ENCODE measurements at regions not wholly inside any gene's neighbourhood (a gene's known extent, or its start where the extent isn't known, plus 50 kb on each side); places are given as distances from the start of the nearest gene placed in this dataset.

GRCh38 chr3:113152849-113153248 lies 58.5 kb upstream of the BOC start:
- H3K9me3 ChIP-seq, result no peaks in the 10 kb centered on the region
- no peak for TF ChIP-seq POLR2A (IDR thresholded peaks at IDR 0.05)
- TF ChIP-seq, protein P1, sequence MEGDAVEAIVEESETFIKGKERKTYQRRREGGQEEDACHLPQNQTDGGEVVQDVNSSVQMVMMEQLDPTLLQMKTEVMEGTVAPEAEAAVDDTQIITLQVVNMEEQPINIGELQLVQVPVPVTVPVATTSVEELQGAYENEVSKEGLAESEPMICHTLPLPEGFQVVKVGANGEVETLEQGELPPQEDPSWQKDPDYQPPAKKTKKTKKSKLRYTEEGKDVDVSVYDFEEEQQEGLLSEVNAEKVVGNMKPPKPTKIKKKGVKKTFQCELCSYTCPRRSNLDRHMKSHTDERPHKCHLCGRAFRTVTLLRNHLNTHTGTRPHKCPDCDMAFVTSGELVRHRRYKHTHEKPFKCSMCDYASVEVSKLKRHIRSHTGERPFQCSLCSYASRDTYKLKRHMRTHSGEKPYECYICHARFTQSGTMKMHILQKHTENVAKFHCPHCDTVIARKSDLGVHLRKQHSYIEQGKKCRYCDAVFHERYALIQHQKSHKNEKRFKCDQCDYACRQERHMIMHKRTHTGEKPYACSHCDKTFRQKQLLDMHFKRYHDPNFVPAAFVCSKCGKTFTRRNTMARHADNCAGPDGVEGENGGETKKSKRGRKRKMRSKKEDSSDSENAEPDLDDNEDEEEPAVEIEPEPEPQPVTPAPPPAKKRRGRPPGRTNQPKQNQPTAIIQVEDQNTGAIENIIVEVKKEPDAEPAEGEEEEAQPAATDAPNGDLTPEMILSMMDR (IDR thresholded peaks at IDR 0.05), result no peak
- no peak overlapping the region for H3K4me3 ChIP-seq
- H3K4me1 ChIP-seq, result peaks cover 2 to 49% (median 16%) of the 10 kb centered on the region in 3 donors
- no peak for DNase-seq
- no peaks in the 10 kb centered on the region for H3K27me3 ChIP-seq
- H3K27ac ChIP-seq, result peak overlapping the region in 3 of 4 donors; percentile 28 to 84 (median 84)
- WGBS, 2 donors, result 50 to 61% methylated on average over 1 of the region's 1 CpG
- intact Hi-C loops (cut with DNase I), result no loop called here
- H3K36me3 ChIP-seq, result no peaks in the 10 kb centered on the region

- Histone ChIP-seq H3K4me1 (peaks cover 0 to 41% (median 9%) of the 10 kb centered on the region in 3 donors), H3K4me3 (no peak overlapping the region), H3K9me3 (no peaks in the 10 kb centered on the region), H3K36me3 (no peaks in the 10 kb centered on the region), H3K27me3 (no peaks in the 10 kb centered on the region), H3K27ac (peak overlapping the region in 3 of 4 donors; percentile 7 to 84 (median 30))
- intact Hi-C loops (cut with DNase I), result no loop called here
- WGBS, 2 donors, result 66 to 70% methylated on average over 3 of the region's 3 CpGs
- TF ChIP-seq POLR2A (IDR thresholded peaks at IDR 0.05), result no peak
- TF ChIP-seq, protein P1 (IDR thresholded peaks at IDR 0.05), result no peak
- no peak for DNase-seq
Observed at GRCh38 chr3:113153499-113154107, 57.8 kb upstream of the BOC start.

DNA sequence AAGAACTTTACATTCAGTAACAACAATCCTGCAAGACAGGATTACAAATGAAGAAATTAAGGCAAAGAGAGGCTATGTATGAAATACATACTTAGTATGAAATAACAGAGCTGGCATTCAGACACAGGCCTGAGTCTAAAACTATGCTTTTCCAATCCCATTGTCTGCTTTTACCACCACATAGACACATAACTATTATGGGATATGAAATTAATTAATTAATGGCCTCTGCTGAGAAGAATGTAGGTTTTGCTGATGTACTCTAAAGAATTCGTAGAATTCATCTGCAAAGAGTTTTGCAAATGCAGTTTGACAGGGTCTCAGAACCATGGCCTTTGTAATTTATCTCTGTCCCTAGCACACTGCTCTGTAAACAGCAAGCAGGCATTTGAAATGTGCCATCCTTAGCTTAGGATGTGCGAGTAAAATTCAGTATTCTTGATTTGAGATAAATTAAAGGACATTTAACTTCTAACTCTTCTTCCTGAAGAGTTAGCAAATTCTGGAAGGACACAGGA lies 54.5 kb upstream of the BOC start:
- no peak for TF ChIP-seq POLR2A (IDR thresholded peaks at IDR 0.05)
- TF ChIP-seq, protein P1 (IDR thresholded peaks at IDR 0.05), result no peak
- no peak overlapping the region for H3K4me3 ChIP-seq
- WGBS, 2 donors, result 70 to 72% methylated on average over 2 of the region's 2 CpGs
- H3K27me3 ChIP-seq, result no peaks in the 10 kb centered on the region
- H3K4me1 ChIP-seq, result peaks cover 0 to 15% (median 3%) of the 10 kb centered on the region in 3 donors
- intact Hi-C loops (cut with DNase I), result no loop called here
- peak overlapping the region in 3 of 4 donors; percentile 18 to 61 (median 47) for H3K27ac ChIP-seq
- H3K36me3 ChIP-seq, result no peaks in the 10 kb centered on the region
- H3K9me3 ChIP-seq, result no peaks in the 10 kb centered on the region
- DNase-seq, result no peak

- Histone ChIP-seq H3K36me3 (no peaks in the 10 kb centered on the region), H3K27ac (peak overlapping the region in 3 of 4 donors; percentile 18 to 61 (median 47)), H3K9me3 (no peaks in the 10 kb centered on the region), H3K4me1 (peaks cover 0 to 11% (median 0%) of the 10 kb centered on the region in 3 donors), H3K4me3 (no peak overlapping the region), H3K27me3 (no peaks in the 10 kb centered on the region)
- WGBS, 2 donors, result 81 to 91% methylated on average over 2 to 3 of the region's 3 CpGs
- DNase-seq, result no peak
- intact Hi-C loops (cut with DNase I), result no loop called here
- TF ChIP-seq, protein P1 (IDR thresholded peaks at IDR 0.05), result no peak
- TF ChIP-seq POLR2A (IDR thresholded peaks at IDR 0.05), result no peak
Observed at GRCh38 chr3:113157408-113158030, 53.8 kb upstream of the BOC start.

DNA sequence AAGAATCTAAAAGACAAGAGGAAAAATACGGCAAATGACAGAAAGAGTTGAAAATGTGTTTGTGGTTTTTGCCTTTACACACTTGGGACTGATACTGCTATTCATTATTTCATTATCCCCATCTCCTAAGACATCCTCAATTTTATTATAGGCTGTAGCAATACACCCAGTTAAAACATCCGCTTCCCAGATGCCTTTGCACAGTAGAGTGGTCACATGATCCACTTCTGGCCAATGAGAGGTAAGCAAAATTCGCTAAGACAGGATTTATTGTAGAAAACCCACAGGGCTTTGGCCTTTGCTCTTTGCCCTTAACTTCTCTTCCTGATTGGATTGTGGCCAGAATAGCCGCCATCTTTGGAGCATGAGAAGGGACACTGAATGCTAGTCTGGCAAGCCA lies 53.2 kb upstream of the BOC start:
- intact Hi-C loops (cut with DNase I), result no loop called here
- TF ChIP-seq POLR2A (IDR thresholded peaks at IDR 0.05), result no peak
- TF ChIP-seq, protein P1 (IDR thresholded peaks at IDR 0.05), result no peak
- peak overlapping the region in 3 of 4 donors; percentile 18 to 61 (median 47) for H3K27ac ChIP-seq

More for the DNA sequence above, 53.2 kb upstream of the BOC start:
- Histone ChIP-seq H3K4me3 (no peak overlapping the region), H3K4me1 (peaks cover 0 to 10% (median 0%) of the 10 kb centered on the region in 3 donors), H3K36me3 (no peaks in the 10 kb centered on the region), H3K9me3 (no peaks in the 10 kb centered on the region), H3K27me3 (no peaks in the 10 kb centered on the region)
- no peak for DNase-seq
- 86 to 89% methylated on average over 4 of the region's 4 CpGs for WGBS, 2 donors

Data from esophagus squamous epithelium (tissue), 5 donors.